A549 (cell line): ENCODE measurements at regions not wholly inside any gene's neighbourhood (a gene's known extent, or its start where the extent isn't known, plus 50 kb on each side); places are given as distances from the start of the nearest gene placed in this dataset.

Experiments used
- ATAC-seq, 2 experiments: fragments of 200-7000 bp in 1 of 2; fragments of >200 bp in 1 of 2; cut with Nextera tagmentation in 1 of 2; cut with Tn5 transposase in 1 of 2; 3 replicates each; pipeline versions ENCODE4 v1.8.0 to v1.9.1; 2018 to 2020; ENCODE audit warnings: mild to moderate bottlenecking in 1 of 2, moderate library complexity in 1 of 2
- CTCF ChIA-PET: fragments of 300-600 bp; sonication (Branson Sonifier 250); formaldehyde crosslinking; extraction: SDS; loops from one replicate; lab custom pipeline; 2021; ENCODE audit warnings: antibody characterized with exemption, inconsistent platforms; lab: Yijun Ruan, JAX
- POLR2A ChIA-PET: fragments of 350-600 bp; formaldehyde crosslinking; extraction: SDS; loops from one replicate; lab custom pipeline; 2021; ENCODE audit warnings: antibody characterized with exemption, inconsistent platforms; lab: Yijun Ruan, JAX
- DNase-seq, 2 experiments: peaks; one replicate each; pipeline versions ENCODE4 v3.0.0 to v3.0.0-alpha.2; 2011 to 2016; ENCODE audit warnings: low read depth in 1 of 2, low spot score in 1 of 2
- FAIRE-seq: peaks from 2 replicates; lab custom pipeline; 2011; peaks lifted over from hg19 to GRCh38; lab: Jason Lieb, UNC
- H3K27ac ChIP-seq, 2 experiments: fragments of >200 bp; sonication (Bioruptor Twin); formaldehyde crosslinking; 3 replicates each; pipeline ENCODE4 v1.5.1; 2016 to 2017
- H3K4me1 ChIP-seq: fragments of >200 bp; sonication (Bioruptor Twin); formaldehyde crosslinking; 3 replicates; pipeline ENCODE4 v1.6.1; 2016
- H3K4me2 ChIP-seq: fragments of >200 bp; sonication (Bioruptor Twin); formaldehyde crosslinking; 3 replicates; pipeline ENCODE4 v1.6.1; 2016
- H3K4me3 ChIP-seq: fragments of >200 bp; sonication (Bioruptor Twin); formaldehyde crosslinking; 3 replicates; pipeline ENCODE4 v1.5.1; 2016
- H3K9me3 ChIP-seq: fragments of >200 bp; sonication (Bioruptor Twin); formaldehyde crosslinking; 3 replicates; pipeline ENCODE4 v1.6.1; 2016
- CBX8 ChIP-seq: fragments of 200-600 bp; sonication (generic); IDR thresholded peaks from 2 replicates; pipeline ENCODE4 v1.6.1; 2016
- CEBPB ChIP-seq, 2 experiments: fragments of >200 bp in 1 of 2; sonication (Bioruptor Twin) in 1 of 2; formaldehyde crosslinking in 1 of 2; IDR thresholded peaks; 2 replicates each; pipeline ENCODE4 v1.6.1; 2012 to 2016
- CTCF ChIP-seq: fragments of >200 bp; sonication (Bioruptor Twin); formaldehyde crosslinking; IDR thresholded peaks from 3 replicates; pipeline ENCODE4 v1.5.1; 2016
- EP300 ChIP-seq, 2 experiments: fragments of >200 bp; sonication (Bioruptor Twin); formaldehyde crosslinking; IDR thresholded peaks; 2 replicates in 1 of 2; 3 replicates in 1 of 2; pipeline ENCODE4 v1.6.1; 2016 to 2017
- GATA3 ChIP-seq: IDR thresholded peaks from 2 replicates; pipeline ENCODE4 v1.6.1; 2012; ENCODE audit warnings: borderline replicate concordance
- HDAC2 ChIP-seq: fragments of 200-600 bp; sonication (generic); IDR thresholded peaks from 2 replicates; pipeline ENCODE4 v1.6.1; 2016
- HES2 ChIP-seq: fragments of >200 bp; sonication (Bioruptor Twin); formaldehyde crosslinking; IDR thresholded peaks from 2 replicates; pipeline ENCODE4 v1.6.1; 2016
- HOXB13 ChIP-seq: fragments of 250-450 bp; sonication (Bioruptor Pico); IDR thresholded peaks from 2 replicates; pipeline ENCODE4 v1.5.0; 2020; ENCODE audit warnings: low read depth, mild to moderate bottlenecking, moderate library complexity
- HOXB5 ChIP-seq: fragments of 250-450 bp; sonication (Bioruptor Pico); IDR thresholded peaks from 2 replicates; pipeline ENCODE4 v1.5.0; 2020; ENCODE audit warnings: mild to moderate bottlenecking, moderate library complexity
- MAZ ChIP-seq: fragments of 150-350 bp; IDR thresholded peaks from 2 replicates; pipeline ENCODE4 v1.6.1; 2014; ENCODE audit warnings: antibody characterized with exemption, low read depth, low read length, borderline replicate concordance
- POLR2A ChIP-seq: IDR thresholded peaks from 2 replicates; pipeline ENCODE4 v1.6.1; 2012; ENCODE audit warnings: mild to moderate bottlenecking, low read length
- RAD21 ChIP-seq, 2 experiments: fragments of >200 bp in 1 of 2; sonication (Bioruptor Twin) in 1 of 2; formaldehyde crosslinking in 1 of 2; IDR thresholded peaks in 1 of 2; conservative IDR thresholded peaks in 1 of 2; 2 replicates in 1 of 2; 3 replicates in 1 of 2; pipeline ENCODE4 v1.6.1; 2012 to 2018; ENCODE audit warnings: inconsistent platforms in 1 of 2
- RARB ChIP-seq: fragments of 250-450 bp; sonication (Bioruptor Pico); IDR thresholded peaks from 2 replicates; pipeline ENCODE4 v1.8.0; 2021; ENCODE audit warnings: mild to moderate bottlenecking, moderate library complexity
- SMC3 ChIP-seq: fragments of >200 bp; sonication (Bioruptor Twin); formaldehyde crosslinking; IDR thresholded peaks from 3 replicates; pipeline ENCODE4 v1.6.1; 2018; ENCODE audit warnings: inconsistent platforms
- TFCP2L1 ChIP-seq: fragments of 250-450 bp; sonication (Bioruptor Pico); IDR thresholded peaks from 2 replicates; pipeline ENCODE4 v1.5.0; 2021; ENCODE audit warnings: mild to moderate bottlenecking
- ZC3H11A ChIP-seq: fragments of 450-650 bp; IDR thresholded peaks from 2 replicates; pipeline ENCODE4 v1.6.1; 2014; ENCODE audit warnings: antibody characterized with exemption, mild to moderate bottlenecking
- ZFP36 ChIP-seq: fragments of 450-650 bp; IDR thresholded peaks from 2 replicates; pipeline ENCODE4 v1.6.1; 2014; ENCODE audit warnings: borderline replicate concordance; ENCODE audit not compliant: partially characterized antibody
- ZNF302 ChIP-seq: fragments of 250-450 bp; sonication (Bioruptor Pico); IDR thresholded peaks from 2 replicates; pipeline ENCODE4 v1.9.0; 2021; ENCODE audit warnings: inconsistent platforms, mild to moderate bottlenecking, moderate library complexity
- ZSCAN20 ChIP-seq: fragments of 250-450 bp; sonication (Bioruptor Pico); IDR thresholded peaks from 2 replicates; pipeline ENCODE4 v1.8.0; 2022; ENCODE audit warnings: mild to moderate bottlenecking, moderate library complexity
- WGBS: methylation state at CpG from one replicate; pipeline ENCODE4 v1.1.6; 2017; ENCODE audit errors: missing lambda C conversion rate; 5-methylcytosine and 5-hydroxymethylcytosine counted together

DNA sequence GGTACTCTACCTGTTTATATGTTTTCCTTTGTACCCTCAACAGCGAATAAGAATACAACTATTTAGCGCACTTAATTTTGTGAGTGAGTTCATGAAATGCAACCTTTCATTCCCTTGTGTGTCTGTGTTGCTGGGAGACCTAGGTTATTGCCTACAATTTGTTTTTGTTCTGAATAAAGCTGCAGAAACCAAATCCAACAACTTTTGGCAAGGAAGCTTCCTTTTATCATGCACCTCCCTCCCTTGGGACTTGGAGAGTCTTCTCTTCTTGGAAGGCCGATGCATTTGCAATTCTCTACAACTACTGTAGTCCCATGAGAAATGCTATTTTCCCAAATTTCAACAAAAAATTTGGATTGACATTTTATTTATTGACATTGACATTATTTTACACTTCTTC, 1002.4 kb upstream of the CADM2 start:
- Histone ChIP-seq H3K4me1 (no peaks in the 10 kb centered on the region), H3K27ac (no peak overlapping the region), H3K9me3 (no peaks in the 10 kb centered on the region), H3K4me3 (no peak overlapping the region), H3K4me2 (no peak overlapping the region)
- ChIA-PET POLR2A (no interaction called here), CTCF (no interaction called here)
- WGBS: 48% methylated on average over 3 of the region's 3 CpGs
- no peak for FAIRE-seq
- TF ChIP-seq HDAC2 (no peak), HOXB13 (no peak), MAZ (no peak), CEBPB (IDR thresholded peaks at IDR 0.05) (no peak)
- no peak for DNase-seq
- ATAC-seq: no peak

- no peaks in the 10 kb centered on the region for H3K4me1 ChIP-seq
- peak overlapping the region; percentile 58 for H3K4me2 ChIP-seq
- FAIRE-seq: no peak
- ChIA-PET CTCF (no interaction called here), POLR2A (no interaction called here)
- ATAC-seq: no peak
- H3K4me3 ChIP-seq: 0 out of 3 replicates have a peak overlapping the region, but pooled peaks have one; percentile 13
- H3K27ac ChIP-seq: 0 out of 6 replicates have a peak overlapping the region, but pooled peaks of 1 of the 2 experiments have one; percentile 6
- TF ChIP-seq CTCF (peak; percentile 26; the same call in 2 of the 3 replicates), RAD21 (conservative IDR thresholded peaks at IDR 0.05 in 1 of 2, IDR thresholded peaks at IDR 0.05 in 1 of 2) (peak; percentile 31 to 45; a peak in 4 of 5 replicates), HOXB5 (CRISPR knock-in tag) (no peak), GATA3 (no peak), SMC3 (peak; percentile 24; the same call in 1 of the 3 replicates)
- DNase-seq: peak in 1 of 2 experiments; percentile 23
- H3K9me3 ChIP-seq: no peaks in the 10 kb centered on the region
- WGBS: 21% methylated on average over 7 of the region's 7 CpGs
Measured at GRCh38 chr3:83968356-83968755, 990.4 kb upstream of the CADM2 start.

DNA sequence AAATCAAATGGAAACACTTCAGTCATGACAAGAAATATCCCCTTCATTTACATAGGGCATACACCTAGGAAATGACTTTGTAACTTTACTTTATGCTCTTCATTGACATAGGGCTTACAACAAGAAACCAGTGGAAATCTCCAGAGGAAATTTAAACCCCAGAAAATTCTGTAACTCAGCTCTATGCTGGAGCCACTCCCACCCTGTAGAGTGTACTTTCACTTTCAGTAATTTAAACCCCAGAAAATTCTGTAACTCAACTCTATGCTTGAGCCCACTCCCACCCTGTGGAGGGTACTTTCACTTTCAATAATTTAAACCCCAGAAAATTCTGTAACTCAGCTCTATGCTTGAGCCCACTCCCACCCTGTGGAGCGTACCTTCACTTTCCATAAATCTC, 987.1 kb upstream of the CADM2 start:
- Histone ChIP-seq H3K4me3 (no peak overlapping the region), H3K9me3 (no peaks in the 10 kb centered on the region), H3K4me1 (no peaks in the 10 kb centered on the region), H3K27ac (no peak overlapping the region), H3K4me2 (peak overlapping the region; percentile 42; the same call in 2 of the 3 replicates)
- ATAC-seq: no peak
- ChIA-PET POLR2A (no interaction called here), CTCF (interaction anchor here (0.9 kb wide), 1 partner anchor 10 kb away, joined by 3 read pairs; no protein-coding TSS in a partner anchor)
- DNase-seq: no peak
- TF ChIP-seq EP300 (IDR thresholded peaks at IDR 0.05) (no peak), ZFP36 (no peak), CBX8 (no peak), ZSCAN20 (CRISPR knock-in tag) (no peak), TFCP2L1 (CRISPR knock-in tag) (no peak), HES2 (no peak), ZC3H11A (no peak)
- 28% methylated on average over 1 of the region's 1 CpG for WGBS
- no peak for FAIRE-seq

DNA sequence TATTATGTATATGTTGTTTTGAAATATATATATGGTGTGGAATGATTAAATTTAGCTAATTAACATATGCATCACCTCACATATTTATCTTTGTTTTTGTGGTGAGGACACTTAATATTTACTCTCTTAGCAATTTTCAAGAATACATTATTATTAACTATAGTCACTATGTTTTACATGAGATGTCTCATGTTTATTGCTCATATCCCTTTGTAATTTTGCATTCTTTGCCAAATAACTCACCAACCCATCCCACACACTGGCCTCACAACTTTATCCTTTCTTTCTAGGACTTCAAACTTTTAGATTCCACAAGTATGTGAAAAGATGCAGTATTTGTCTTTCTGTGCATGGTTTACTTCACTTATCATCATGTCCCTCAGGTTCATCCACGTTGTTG, 950.2 kb upstream of the CADM2 start:
- H3K4me3 ChIP-seq: no peak overlapping the region
- no peak for ATAC-seq
- POLR2A ChIA-PET: no interaction called here
- H3K27ac ChIP-seq: no peak overlapping the region
- TF ChIP-seq POLR2A: no peak
- TF ChIP-seq CEBPB (IDR thresholded peaks at IDR 0.05): no peak
- no peak for TF ChIP-seq RARB
- TF ChIP-seq ZNF302: no peak
- TF ChIP-seq SMC3: no peak
- TF ChIP-seq HDAC2: no peak
- CTCF ChIA-PET: no interaction called here
- no peak for DNase-seq
- H3K4me1 ChIP-seq: no peaks in the 10 kb centered on the region
- FAIRE-seq: no peak
- no peaks in the 10 kb centered on the region for H3K9me3 ChIP-seq
- 0% methylated on average over 1 of the region's 1 CpG for WGBS
- no peak overlapping the region for H3K4me2 ChIP-seq
